ENCODE measurements at regions not wholly inside any gene's neighbourhood (a gene's known extent, or its start where the extent isn't known, plus 50 kb on each side); places are given as distances from the start of the nearest gene placed in this dataset.

DNA sequence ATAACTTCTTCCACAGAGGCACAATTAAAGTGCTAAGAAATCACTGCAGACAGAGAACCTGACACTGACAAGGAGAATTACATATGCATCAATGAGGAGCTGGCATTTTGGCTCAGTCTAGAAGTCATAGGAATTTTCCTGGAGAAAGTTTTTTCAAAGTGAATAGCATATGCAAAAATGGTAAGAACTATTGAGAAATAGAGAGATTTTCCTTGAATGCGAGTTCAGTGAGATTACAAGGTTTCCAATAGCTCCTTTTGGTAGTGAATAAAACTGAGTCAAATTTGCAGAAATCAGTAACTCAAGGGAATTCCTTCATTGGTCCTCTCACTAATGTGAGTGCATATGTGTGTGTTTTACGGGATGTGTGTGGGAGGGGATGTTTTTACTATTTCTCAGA, 557.5 kb downstream of the PPARGC1A start:
- Histone ChIP-seq H3K4me3 (ENCODE audit: low read depth, low read length) (no peak overlapping the region), H3K4me1 (no peaks in the 10 kb centered on the region), H3K9ac (no peak overlapping the region), H3K4me2 (ENCODE audit: low read length) (no peak overlapping the region), H3K9me3 (ENCODE audit: control insufficient read depth, low read length) (no peaks in the 10 kb centered on the region), H3K36me3 (ENCODE audit: control insufficient read depth, insufficient read depth, low read length) (no peaks in the 10 kb centered on the region), H3K27ac (no peak overlapping the region), H3K27me3 (ENCODE audit: control insufficient read depth, insufficient read depth, low read length) (no peaks in the 10 kb centered on the region), H3K79me2 (no peaks in the 10 kb centered on the region), H2AFZ (no peak overlapping the region)
- TF ChIP-seq, protein P1, sequence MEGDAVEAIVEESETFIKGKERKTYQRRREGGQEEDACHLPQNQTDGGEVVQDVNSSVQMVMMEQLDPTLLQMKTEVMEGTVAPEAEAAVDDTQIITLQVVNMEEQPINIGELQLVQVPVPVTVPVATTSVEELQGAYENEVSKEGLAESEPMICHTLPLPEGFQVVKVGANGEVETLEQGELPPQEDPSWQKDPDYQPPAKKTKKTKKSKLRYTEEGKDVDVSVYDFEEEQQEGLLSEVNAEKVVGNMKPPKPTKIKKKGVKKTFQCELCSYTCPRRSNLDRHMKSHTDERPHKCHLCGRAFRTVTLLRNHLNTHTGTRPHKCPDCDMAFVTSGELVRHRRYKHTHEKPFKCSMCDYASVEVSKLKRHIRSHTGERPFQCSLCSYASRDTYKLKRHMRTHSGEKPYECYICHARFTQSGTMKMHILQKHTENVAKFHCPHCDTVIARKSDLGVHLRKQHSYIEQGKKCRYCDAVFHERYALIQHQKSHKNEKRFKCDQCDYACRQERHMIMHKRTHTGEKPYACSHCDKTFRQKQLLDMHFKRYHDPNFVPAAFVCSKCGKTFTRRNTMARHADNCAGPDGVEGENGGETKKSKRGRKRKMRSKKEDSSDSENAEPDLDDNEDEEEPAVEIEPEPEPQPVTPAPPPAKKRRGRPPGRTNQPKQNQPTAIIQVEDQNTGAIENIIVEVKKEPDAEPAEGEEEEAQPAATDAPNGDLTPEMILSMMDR (IDR thresholded peaks at IDR 0.05), result no peak

- no peak overlapping the region for H3K9ac ChIP-seq
- H3K4me2 ChIP-seq (ENCODE audit: low read length), result no peak overlapping the region
- H3K4me1 ChIP-seq, result no peaks in the 10 kb centered on the region
- TF ChIP-seq, protein P1 (IDR thresholded peaks at IDR 0.05), result no peak
- H3K79me2 ChIP-seq, result no peaks in the 10 kb centered on the region
- H3K4me3 ChIP-seq (ENCODE audit: low read depth, low read length), result no peak overlapping the region
- H3K36me3 ChIP-seq (ENCODE audit: control insufficient read depth, insufficient read depth, low read length), result no peaks in the 10 kb centered on the region
- H3K27me3 ChIP-seq (ENCODE audit: control insufficient read depth, insufficient read depth, low read length), result no peaks in the 10 kb centered on the region
- H3K9me3 ChIP-seq (ENCODE audit: control insufficient read depth, low read length), result no peaks in the 10 kb centered on the region
- no peak overlapping the region for H2AFZ ChIP-seq
- no peak overlapping the region for H3K27ac ChIP-seq
Measured at GRCh38 chr4:23327120-23327519, 562.7 kb downstream of the PPARGC1A start.

DNA sequence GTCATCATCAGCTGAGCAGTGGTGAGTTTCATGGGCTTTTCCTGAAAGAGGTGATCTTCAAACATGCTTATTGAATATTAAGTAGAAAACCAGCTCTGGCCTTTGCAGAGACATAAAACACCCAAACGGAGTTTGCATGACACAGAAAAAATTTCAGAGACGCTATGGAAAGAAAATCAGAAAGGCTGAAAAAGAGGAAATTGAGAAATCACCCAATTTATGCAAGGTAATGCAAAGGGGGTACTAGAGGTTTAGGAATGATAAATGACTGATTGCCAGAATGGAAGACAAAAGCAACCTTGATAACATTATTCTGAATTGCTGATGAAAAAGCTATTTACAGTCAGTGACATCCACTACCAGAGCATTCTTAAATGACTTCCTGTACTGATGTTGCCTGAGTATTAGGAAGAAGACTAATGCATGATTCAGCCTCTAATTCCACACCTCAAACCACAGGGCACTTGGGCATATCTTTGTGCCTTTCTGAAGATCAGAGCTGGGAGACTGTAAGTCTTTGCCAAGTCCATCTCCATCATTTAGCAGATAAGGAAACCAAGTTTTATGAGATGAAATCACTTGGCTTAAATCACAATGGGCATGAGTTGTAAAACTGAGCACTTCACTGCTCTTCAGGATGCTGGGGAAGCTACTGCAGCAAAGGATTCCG, 565.7 kb downstream of the PPARGC1A start:
- Histone ChIP-seq H3K27ac (no peak overlapping the region), H3K9me3 (ENCODE audit: control insufficient read depth, low read length) (no peaks in the 10 kb centered on the region), H3K27me3 (ENCODE audit: control insufficient read depth, insufficient read depth, low read length) (no peaks in the 10 kb centered on the region), H3K79me2 (no peaks in the 10 kb centered on the region), H3K4me1 (no peaks in the 10 kb centered on the region), H3K4me3 (ENCODE audit: low read depth, low read length) (no peak overlapping the region), H3K36me3 (ENCODE audit: control insufficient read depth, insufficient read depth, low read length) (no peaks in the 10 kb centered on the region), H2AFZ (no peak overlapping the region), H3K4me2 (ENCODE audit: low read length) (no peak overlapping the region), H3K9ac (no peak overlapping the region)
- TF ChIP-seq, protein P1 (IDR thresholded peaks at IDR 0.05), result no peak

DNA sequence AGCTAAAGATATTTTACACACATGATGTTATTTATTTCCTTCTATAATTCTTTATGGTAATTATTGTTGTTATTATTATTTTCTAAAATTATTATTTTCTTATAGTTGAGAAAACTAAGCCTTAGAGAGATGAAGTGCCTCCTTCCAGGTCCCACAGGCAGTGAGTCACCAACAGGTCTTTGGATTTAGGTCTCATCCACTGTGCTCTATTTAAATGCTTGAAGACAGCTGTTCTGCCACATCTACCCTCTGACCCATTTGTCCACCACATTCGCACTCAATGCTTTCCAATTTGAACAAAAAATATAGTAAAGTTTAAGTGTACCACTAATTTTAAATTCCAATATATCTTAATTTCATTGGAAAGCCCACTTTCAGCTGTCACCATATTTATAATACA, 566.4 kb downstream of the PPARGC1A start:
- Histone ChIP-seq H3K27ac (no peak overlapping the region), H2AFZ (no peak overlapping the region), H3K4me3 (ENCODE audit: low read depth, low read length) (no peak overlapping the region), H3K79me2 (no peaks in the 10 kb centered on the region), H3K9me3 (ENCODE audit: control insufficient read depth, low read length) (no peaks in the 10 kb centered on the region), H3K9ac (no peak overlapping the region), H3K4me1 (no peaks in the 10 kb centered on the region), H3K4me2 (ENCODE audit: low read length) (no peak overlapping the region), H3K36me3 (ENCODE audit: control insufficient read depth, insufficient read depth, low read length) (no peaks in the 10 kb centered on the region), H3K27me3 (ENCODE audit: control insufficient read depth, insufficient read depth, low read length) (no peaks in the 10 kb centered on the region)
- TF ChIP-seq, protein P1 (IDR thresholded peaks at IDR 0.05), result no peak

GRCh38 chr4:23322732-23323131, 567.1 kb downstream of the PPARGC1A start:
- no peaks in the 10 kb centered on the region for H3K79me2 ChIP-seq
- no peak overlapping the region for H2AFZ ChIP-seq
- H3K27ac ChIP-seq, result no peak overlapping the region
- no peaks in the 10 kb centered on the region for H3K36me3 ChIP-seq (ENCODE audit: control insufficient read depth, insufficient read depth, low read length)
- H3K9ac ChIP-seq, result no peak overlapping the region
- no peak overlapping the region for H3K4me2 ChIP-seq (ENCODE audit: low read length)
- no peaks in the 10 kb centered on the region for H3K27me3 ChIP-seq (ENCODE audit: control insufficient read depth, insufficient read depth, low read length)
- H3K4me3 ChIP-seq (ENCODE audit: low read depth, low read length), result no peak overlapping the region
- TF ChIP-seq, protein P1 (IDR thresholded peaks at IDR 0.05), result no peak
- no peaks in the 10 kb centered on the region for H3K4me1 ChIP-seq
- no peaks in the 10 kb centered on the region for H3K9me3 ChIP-seq (ENCODE audit: control insufficient read depth, low read length)
